ENCODE measurements at regions not wholly inside any gene's neighbourhood (a gene's known extent, or its start where the extent isn't known, plus 50 kb on each side); places are given as distances from the start of the nearest gene placed in this dataset.

- no peak for TF ChIP-seq CTCF (IDR thresholded peaks at IDR 0.05; ENCODE audit: low read depth, low read length)
- TF ChIP-seq POLR2A (IDR thresholded peaks at IDR 0.05; ENCODE audit: extremely low read depth, insufficient read length) = no peak
These were observed 75.0 kb upstream of the CCDC85A start for GRCh38 chr2:56108806-56109205.
